ENCODE measurements at regions not wholly inside any gene's neighbourhood (a gene's known extent, or its start where the extent isn't known, plus 50 kb on each side); places are given as distances from the start of the nearest gene placed in this dataset.

DNA sequence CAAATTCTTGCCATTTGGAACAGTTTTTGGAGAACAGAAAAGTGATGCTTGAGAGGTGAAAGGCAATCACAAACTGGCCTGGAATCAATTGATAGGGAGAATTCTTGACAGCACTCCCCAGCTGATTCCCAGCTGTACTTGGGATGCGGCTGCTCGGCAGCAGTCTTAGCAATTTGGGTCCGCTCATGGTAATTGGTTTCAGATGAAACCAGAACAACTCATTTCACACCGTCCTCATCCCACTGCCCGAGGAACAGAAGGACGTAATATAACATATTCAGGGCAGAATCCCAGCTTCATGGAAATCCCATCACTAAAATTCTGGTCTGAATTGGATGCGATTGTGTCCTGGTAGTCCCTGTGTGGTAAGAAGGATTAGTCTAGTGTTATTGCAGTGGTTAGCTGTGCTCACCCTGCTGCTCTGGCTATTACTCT is 223.3 kb upstream of the FERD3L start:
- no peak overlapping the region for H2BK20ac ChIP-seq (ENCODE audit: low read length)
- H3K4me1 ChIP-seq (replicated peaks in 1 of 4; ENCODE audit: control insufficient read depth in 3 of 4, insufficient read depth in 4 of 4, low read length in 3 of 4) = peaks cover 0 to 11% (median 4%) of the 10 kb centered on the region in 4 experiments; a peak in 4 of 7 replicates
- H4K20me1 ChIP-seq (replicated peaks in 1 of 2; ENCODE audit: control insufficient read depth in 1 of 2, insufficient read depth in 2 of 2, low read length in 2 of 2) = no peaks in the 10 kb centered on the region
- no peak overlapping the region for H3K56ac ChIP-seq (replicated peaks; ENCODE audit: insufficient read length, low read depth, low read length)
- H2BK15ac ChIP-seq (ENCODE audit: low read length) = no peak overlapping the region
- H3K79me2 ChIP-seq (ENCODE audit: control insufficient read depth in 1 of 2, insufficient read depth in 2 of 2, low read length in 2 of 2) = no peaks in the 10 kb centered on the region
- CTCF ChIA-PET (ENCODE audit: partially characterized antibody) = interaction anchor here (0.9 to 2.0 kb wide), 4 partner anchors 13 to 106 kb away, joined by 3 to 7 read pairs (median 4); no protein-coding TSS in a partner anchor
- no peaks in the 10 kb centered on the region for H3K23me2 ChIP-seq (ENCODE audit: low read depth, low read length)
- H2BK120ac ChIP-seq (replicated peaks; ENCODE audit: low read depth, low read length) = no peak overlapping the region
- no peak overlapping the region for H3K18ac ChIP-seq (ENCODE audit: extremely low read depth, low read length)
- peak overlapping the region in 1 of 2 experiments; percentile 29; a peak in 2 of 4 replicates for H3K4me2 ChIP-seq (ENCODE audit: insufficient read depth in 1 of 2, low read depth in 2 of 2, low read length in 2 of 2)
- peak overlapping the region; percentile 40; the same call in 1 of the 2 replicates for H2BK12ac ChIP-seq (ENCODE audit: low read depth, low read length)
- no peaks in the 10 kb centered on the region for H3K27me3 ChIP-seq (replicated peaks in 1 of 4; ENCODE audit: control insufficient read depth in 3 of 4, extremely low read depth in 1 of 4, insufficient read depth in 3 of 4, low read length in 3 of 4)
- POLR2A ChIA-PET (ENCODE audit: partially characterized antibody) = no interaction called here
- H4K5ac ChIP-seq (ENCODE audit: insufficient read length, low read depth, low read length) = no peak overlapping the region
- H4K91ac ChIP-seq (replicated peaks; ENCODE audit: insufficient read length, low read length) = no peak overlapping the region
- no peak overlapping the region for H3K23ac ChIP-seq (ENCODE audit: insufficient read length)
- H3K4ac ChIP-seq (replicated peaks; ENCODE audit: insufficient read length, low read depth, low read length) = no peak overlapping the region
- H3K27ac ChIP-seq (ENCODE audit: low read depth, low read length) = 0 out of 2 replicates have a peak overlapping the region, but pooled peaks have one; percentile 37
- no peak overlapping the region for H3K9ac ChIP-seq (replicated peaks in 1 of 4; ENCODE audit: extremely low read depth in 1 of 4, low read depth in 3 of 4, low read length in 3 of 4)
- H4K8ac ChIP-seq (ENCODE audit: extremely low read depth, insufficient read depth, low read length) = no peak overlapping the region
- H3K79me1 ChIP-seq (ENCODE audit: low read depth, low read length) = no peaks in the 10 kb centered on the region
- TF ChIP-seq SAP30 (IDR thresholded peaks at IDR 0.05; ENCODE audit: insufficient read depth, insufficient replicate concordance, low read length) (peak; percentile 69), SP1 (IDR thresholded peaks at IDR 0.05; ENCODE audit: low read depth, low read length) (no peak), SIN3A (conservative IDR thresholded peaks at IDR 0.05 in 1 of 2, IDR thresholded peaks at IDR 0.05 in 1 of 2; ENCODE audit: low read depth in 1 of 2, low read length in 2 of 2) (peak; percentile 80 to 81; a peak in 3 of 4 replicates)
- TF ChIP-seq, protein P1, sequence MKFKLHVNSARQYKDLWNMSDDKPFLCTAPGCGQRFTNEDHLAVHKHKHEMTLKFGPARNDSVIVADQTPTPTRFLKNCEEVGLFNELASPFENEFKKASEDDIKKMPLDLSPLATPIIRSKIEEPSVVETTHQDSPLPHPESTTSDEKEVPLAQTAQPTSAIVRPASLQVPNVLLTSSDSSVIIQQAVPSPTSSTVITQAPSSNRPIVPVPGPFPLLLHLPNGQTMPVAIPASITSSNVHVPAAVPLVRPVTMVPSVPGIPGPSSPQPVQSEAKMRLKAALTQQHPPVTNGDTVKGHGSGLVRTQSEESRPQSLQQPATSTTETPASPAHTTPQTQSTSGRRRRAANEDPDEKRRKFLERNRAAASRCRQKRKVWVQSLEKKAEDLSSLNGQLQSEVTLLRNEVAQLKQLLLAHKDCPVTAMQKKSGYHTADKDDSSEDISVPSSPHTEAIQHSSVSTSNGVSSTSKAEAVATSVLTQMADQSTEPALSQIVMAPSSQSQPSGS (IDR thresholded peaks at IDR 0.05; ENCODE audit: low read length) = no peak
- no peak overlapping the region for H3K14ac ChIP-seq (ENCODE audit: insufficient read length)
- DNase-seq (ENCODE audit: low read depth in 1 of 2, low spot score in 2 of 2) (no peak), FAIRE-seq (no peak)
- H3K4me3 ChIP-seq (ENCODE audit: extremely low read depth in 1 of 4, insufficient read depth in 2 of 4, low read depth in 3 of 4, low read length in 4 of 4) = no peak overlapping the region
- no peak overlapping the region for H2AK5ac ChIP-seq (ENCODE audit: low read depth, low read length)
- WGBS, 2 experiments (ENCODE audit: extremely low coverage in 1 of 2, insufficient coverage in 1 of 2, insufficient read length in 1 of 2, insufficient replicate concordance in 2 of 2, low coverage in 1 of 2, low lambda C conversion rate in 2 of 2, missing lambda C conversion rate in 1 of 2) = 66% methylated on average over 7 of the region's 7 CpGs; no CpG with 5 or more reads in 1 of the 2 experiments
- no peak overlapping the region for H2AFZ ChIP-seq (ENCODE audit: low read length)
- H3K9me3 ChIP-seq (ENCODE audit: insufficient read depth in 2 of 2, low read depth in 1 of 2, low read length in 1 of 2) = no peaks in the 10 kb centered on the region
- H3K36me3 ChIP-seq (ENCODE audit: control insufficient read depth in 2 of 4, insufficient read depth in 4 of 4, low read length in 3 of 4) = no peaks in the 10 kb centered on the region; a peak in 1 of 8 replicates
- no peak overlapping the region for H2BK5ac ChIP-seq (ENCODE audit: low read depth, low read length)

All from H1 (cell line).